MM.1S (cell line): ENCODE measurements at regions not wholly inside any gene's neighbourhood (a gene's known extent, or its start where the extent isn't known, plus 50 kb on each side); places are given as distances from the start of the nearest gene placed in this dataset.

ENCODE experiments used
- DNase-seq: peaks from one replicate; pipeline ENCODE4 v3.0.0-alpha.2; 2015
- H2AFZ ChIP-seq: fragments of 300-600 bp; sonication (generic); 2 replicates; pipeline ENCODE4 v1.6.0; 2016; ENCODE audit warnings: antibody characterized with exemption, low read length
- H3F3A ChIP-seq: fragments of 300-600 bp; sonication (generic); 2 replicates; pipeline ENCODE4 v1.6.1; 2016; ENCODE audit warnings: mild to moderate bottlenecking, antibody characterized with exemption, low read length, moderate library complexity, mixed read lengths; ENCODE audit not compliant: insufficient read depth
- H3K27ac ChIP-seq: fragments of 300-600 bp; sonication (generic); 2 replicates; pipeline ENCODE4 v1.5.1; 2016; ENCODE audit warnings: mild to moderate bottlenecking, low read length
- H3K27me3 ChIP-seq: fragments of 300-600 bp; sonication (generic); replicated peaks from 2 replicates; pipeline ENCODE4 v1.6.0; 2016; ENCODE audit warnings: low read length; ENCODE audit not compliant: insufficient read depth
- H3K36me3 ChIP-seq: fragments of 300-600 bp; sonication (generic); replicated peaks from 2 replicates; pipeline ENCODE4 v1.6.1; 2016; ENCODE audit warnings: mild to moderate bottlenecking, low read length, mixed read lengths; ENCODE audit not compliant: insufficient read depth
- H3K4me1 ChIP-seq: fragments of 300-600 bp; sonication (generic); 2 replicates; pipeline ENCODE4 v1.6.1; 2016; ENCODE audit warnings: low read length, mixed read lengths
- H3K4me2 ChIP-seq: fragments of 300-600 bp; sonication (generic); 2 replicates; pipeline ENCODE4 v1.6.0; 2016; ENCODE audit warnings: low read depth, low read length
- H3K4me3 ChIP-seq: fragments of 300-600 bp; sonication (generic); 2 replicates; pipeline ENCODE4 v1.5.1; 2016; ENCODE audit warnings: low read length, mixed read lengths
- H3K79me2 ChIP-seq: fragments of 300-600 bp; sonication (generic); 2 replicates; pipeline ENCODE4 v1.6.1; 2016; ENCODE audit warnings: mixed run types, low read length, mixed read lengths
- H3K9ac ChIP-seq: fragments of 300-600 bp; sonication (generic); 2 replicates; pipeline ENCODE4 v1.6.1; 2016; ENCODE audit warnings: low read length, mixed read lengths
- H3K9me2 ChIP-seq: fragments of 300-600 bp; sonication (generic); replicated peaks from 2 replicates; pipeline ENCODE4 v1.6.1; 2016; ENCODE audit warnings: mild to moderate bottlenecking, low read length, mixed read lengths; ENCODE audit not compliant: insufficient read depth
- H3K9me3 ChIP-seq: fragments of 300-600 bp; sonication (generic); replicated peaks from 2 replicates; pipeline ENCODE4 v1.6.1; 2016; ENCODE audit warnings: mild to moderate bottlenecking, low read length, mixed read lengths; ENCODE audit not compliant: insufficient read depth
- H4K20me1 ChIP-seq: fragments of 300-600 bp; sonication (generic); 2 replicates; pipeline ENCODE4 v1.6.1; 2016; ENCODE audit warnings: mild to moderate bottlenecking, low read length, moderate library complexity, mixed read lengths; ENCODE audit not compliant: insufficient read depth
- CTCF ChIP-seq: fragments of 300-600 bp; sonication (generic); IDR thresholded peaks from 2 replicates; pipeline ENCODE4 v1.5.1; 2016; ENCODE audit warnings: antibody characterized with exemption, low read length, mixed read lengths
- EZH2 ChIP-seq: fragments of 300-600 bp; sonication (generic); optimal IDR thresholded peaks from 2 replicates; pipeline ENCODE3; 2017; ENCODE audit warnings: low read depth, mild to moderate bottlenecking, antibody characterized with exemption, low read length, mixed read lengths
- EZH2phosphoT487 ChIP-seq: fragments of 300-600 bp; sonication (generic); IDR thresholded peaks from 2 replicates; pipeline ENCODE4 v1.6.1; 2018; ENCODE audit warnings: antibody characterized with exemption, low read length

GRCh38 chr12:66899588-66899987, 220.7 kb upstream of the GRIP1 start:
- Histone ChIP-seq H3K79me2 (no peaks in the 10 kb centered on the region), H3K36me3 (no peaks in the 10 kb centered on the region), H3K9me2 (no peaks in the 10 kb centered on the region), H3K4me3 (no peak overlapping the region), H3K9ac (no peak overlapping the region), H3K4me2 (no peak overlapping the region), H3F3A (peaks cover 18% of the 10 kb centered on the region), H3K4me1 (peaks cover 30% of the 10 kb centered on the region), H3K27ac (no peak overlapping the region), H4K20me1 (0 out of 2 replicates have a peak, but pooled peaks cover 6% of the 10 kb centered on the region), H3K9me3 (no peaks in the 10 kb centered on the region), H3K27me3 (no peaks in the 10 kb centered on the region), H2AFZ (no peak overlapping the region)
- DNase-seq: no peak
- TF ChIP-seq EZH2phosphoT487 (no peak), EZH2 (no peak), CTCF (no peak)

GRCh38 chr12:66900616-66901015, 221.7 kb upstream of the GRIP1 start:
- no peaks in the 10 kb centered on the region for H3K9me2 ChIP-seq
- DNase-seq: no peak
- H3K79me2 ChIP-seq: no peaks in the 10 kb centered on the region
- TF ChIP-seq EZH2 (no peak), CTCF (no peak), EZH2phosphoT487 (no peak)
- no peak overlapping the region for H3K9ac ChIP-seq
- peak overlapping the region; percentile 3; the same call in 1 of the 2 replicates for H3K27ac ChIP-seq
- no peaks in the 10 kb centered on the region for H3K27me3 ChIP-seq
- peak overlapping the region; percentile 8 for H3K4me3 ChIP-seq
- H3K4me2 ChIP-seq: peak overlapping the region; percentile 56
- peaks cover 30% of the 10 kb centered on the region for H3K4me1 ChIP-seq
- peaks cover 18% of the 10 kb centered on the region for H3F3A ChIP-seq
- H4K20me1 ChIP-seq: 0 out of 2 replicates have a peak, but pooled peaks cover 6% of the 10 kb centered on the region
- H2AFZ ChIP-seq: no peak overlapping the region
- H3K9me3 ChIP-seq: no peaks in the 10 kb centered on the region
- no peaks in the 10 kb centered on the region for H3K36me3 ChIP-seq

- H4K20me1 ChIP-seq: 0 out of 2 replicates have a peak, but pooled peaks cover 6% of the 10 kb centered on the region
- H3K4me3 ChIP-seq: peak overlapping the region; percentile 21
- peaks cover 18% of the 10 kb centered on the region for H3F3A ChIP-seq
- no peaks in the 10 kb centered on the region for H3K79me2 ChIP-seq
- TF ChIP-seq CTCF (no peak), EZH2 (no peak), EZH2phosphoT487 (no peak)
- H3K9me3 ChIP-seq: no peaks in the 10 kb centered on the region
- H3K4me1 ChIP-seq: peaks cover 30% of the 10 kb centered on the region
- no peaks in the 10 kb centered on the region for H3K9me2 ChIP-seq
- H3K36me3 ChIP-seq: no peaks in the 10 kb centered on the region
- H3K9ac ChIP-seq: no peak overlapping the region
- no peaks in the 10 kb centered on the region for H3K27me3 ChIP-seq
- H2AFZ ChIP-seq: no peak overlapping the region
- DNase-seq: peak; percentile 72
- H3K27ac ChIP-seq: peak overlapping the region; percentile 3; the same call in 1 of the 2 replicates
- peak overlapping the region; percentile 56 for H3K4me2 ChIP-seq
Measured at GRCh38 chr12:66901138-66901932, 222.5 kb upstream of the GRIP1 start.
